ENCODE measurements at regions not wholly inside any gene's neighbourhood (a gene's known extent, or its start where the extent isn't known, plus 50 kb on each side); places are given as distances from the start of the nearest gene placed in this dataset.

- no peaks in the 10 kb centered on the region for H3K9me2 ChIP-seq (ENCODE audit: insufficient read depth, low read length)
- no peaks in the 10 kb centered on the region for H3K9me3 ChIP-seq (ENCODE audit: low read length)
- H3K79me2 ChIP-seq (replicated peaks; ENCODE audit: insufficient read depth, low read length), result no peaks in the 10 kb centered on the region
- H3F3A ChIP-seq (ENCODE audit: insufficient read depth, low read length, poor library complexity, severe bottlenecking), result no peaks in the 10 kb centered on the region
- no peaks in the 10 kb centered on the region for H4K20me1 ChIP-seq (ENCODE audit: insufficient read depth)
- peak overlapping the region; percentile 21 for H2AFZ ChIP-seq (ENCODE audit: low read depth, low read length)
- H3K36me3 ChIP-seq (ENCODE audit: insufficient read depth, low read length), result no peaks in the 10 kb centered on the region
- TF ChIP-seq SMC3 (conservative IDR thresholded peaks at IDR 0.05; ENCODE audit: poor library complexity) (peak; percentile 91), CTCF (IDR thresholded peaks at IDR 0.05; ENCODE audit: poor library complexity, severe bottlenecking) (peak; percentile 88), EZH2 (IDR thresholded peaks at IDR 0.05; ENCODE audit: borderline replicate concordance, insufficient read depth, low read length, poor library complexity, severe bottlenecking) (no peak), POLR2AphosphoS5 (IDR thresholded peaks at IDR 0.05) (no peak), MXI1 (conservative IDR thresholded peaks at IDR 0.05; ENCODE audit: poor library complexity, severe bottlenecking) (peak; percentile 92), RAD21 (conservative IDR thresholded peaks at IDR 0.05) (peak; percentile 89), EP300 (conservative IDR thresholded peaks at IDR 0.05; ENCODE audit: poor library complexity, severe bottlenecking) (no peak), TAF1 (IDR thresholded peaks at IDR 0.05; ENCODE audit: low read depth) (peak; percentile 13), REST (IDR thresholded peaks at IDR 0.05; ENCODE audit: borderline replicate concordance) (no peak)
- peak overlapping the region; percentile 73 for H3K4me3 ChIP-seq (ENCODE audit: low read length)
- no peaks in the 10 kb centered on the region for H3K27me3 ChIP-seq (ENCODE audit: insufficient read depth, low read depth, low read length)
- no peak overlapping the region for H3K27ac ChIP-seq (ENCODE audit: low read length)
- no peak overlapping the region for H3K4me2 ChIP-seq (ENCODE audit: low read length)
- peak overlapping the region; percentile 56 for H3K9ac ChIP-seq (ENCODE audit: low read length)
These were observed 88.6 kb upstream of the TGM3 start for GRCh38 chr20:2206957-2207769.

- peak; percentile 59 for TF ChIP-seq CTCF (IDR thresholded peaks at IDR 0.05; ENCODE audit: poor library complexity, severe bottlenecking)
- no peak for TF ChIP-seq REST (IDR thresholded peaks at IDR 0.05; ENCODE audit: borderline replicate concordance)
- no peak for TF ChIP-seq TAF1 (IDR thresholded peaks at IDR 0.05; ENCODE audit: low read depth)
- peak; percentile 56 for TF ChIP-seq SMC3 (conservative IDR thresholded peaks at IDR 0.05; ENCODE audit: poor library complexity)
- TF ChIP-seq EZH2 (IDR thresholded peaks at IDR 0.05; ENCODE audit: borderline replicate concordance, insufficient read depth, low read length, poor library complexity, severe bottlenecking), result no peak
- TF ChIP-seq POLR2AphosphoS5 (IDR thresholded peaks at IDR 0.05), result no peak
- H4K20me1 ChIP-seq (ENCODE audit: insufficient read depth), result no peaks in the 10 kb centered on the region
- H3K9me3 ChIP-seq (ENCODE audit: low read length), result no peaks in the 10 kb centered on the region
- H3F3A ChIP-seq (ENCODE audit: insufficient read depth, low read length, poor library complexity, severe bottlenecking), result no peaks in the 10 kb centered on the region
- no peaks in the 10 kb centered on the region for H3K27me3 ChIP-seq (ENCODE audit: insufficient read depth, low read depth, low read length)
- H3K4me2 ChIP-seq (ENCODE audit: low read length), result no peak overlapping the region
- peak overlapping the region; percentile 73 for H3K4me3 ChIP-seq (ENCODE audit: low read length)
- H3K79me2 ChIP-seq (replicated peaks; ENCODE audit: insufficient read depth, low read length), result no peaks in the 10 kb centered on the region
- no peaks in the 10 kb centered on the region for H3K36me3 ChIP-seq (ENCODE audit: insufficient read depth, low read length)
- H3K9me2 ChIP-seq (ENCODE audit: insufficient read depth, low read length), result no peaks in the 10 kb centered on the region
- peak overlapping the region; percentile 21 for H2AFZ ChIP-seq (ENCODE audit: low read depth, low read length)
- peak overlapping the region; percentile 56 for H3K9ac ChIP-seq (ENCODE audit: low read length)
- no peak overlapping the region for H3K27ac ChIP-seq (ENCODE audit: low read length)
These were observed 88.1 kb upstream of the TGM3 start for GRCh38 chr20:2207770-2208097.

All from neural cell (in vitro differentiated cells).